OCI-LY3 (cell line): ENCODE measurements at regions not wholly inside any gene's neighbourhood (a gene's known extent, or its start where the extent isn't known, plus 50 kb on each side); places are given as distances from the start of the nearest gene placed in this dataset.

ENCODE experiments used
- EZH2phosphoT487 ChIP-seq: fragments of 200-600 bp; shearing (Covaris generic); IDR thresholded peaks from 2 replicates; pipeline ENCODE4 v1.6.1; 2018; ENCODE audit warnings: antibody characterized with exemption, mixed run types, low read depth
- TF ChIP-seq, protein P1 (sequence below): fragments of 200-600, 300-600 bp; sonication (generic); IDR thresholded peaks from 2 replicates; pipeline ENCODE4 v1.5.1; 2014; ENCODE audit warnings: antibody characterized with exemption, low read length, low read depth

DNA sequence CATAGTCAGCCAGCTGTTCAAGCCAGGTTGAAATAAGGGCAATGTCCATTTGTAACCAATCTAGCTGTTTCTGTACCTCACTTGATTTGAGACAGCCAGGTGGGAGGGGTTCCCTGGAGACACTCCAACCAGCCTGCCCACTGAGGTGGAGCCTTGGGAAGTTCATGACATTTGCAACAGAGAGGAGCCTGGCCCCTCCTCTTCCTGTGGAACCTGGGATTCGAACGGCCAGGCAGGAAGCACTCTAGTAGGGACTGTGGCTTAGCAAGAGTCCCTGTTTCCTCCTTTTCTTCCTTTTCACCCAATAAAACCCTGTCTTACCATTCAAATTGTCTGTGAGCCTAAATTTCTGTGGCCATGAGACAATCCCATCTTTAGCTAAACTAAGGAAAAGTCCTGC is 312.3 kb upstream of the NMUR2 start:
- TF ChIP-seq, protein P1, sequence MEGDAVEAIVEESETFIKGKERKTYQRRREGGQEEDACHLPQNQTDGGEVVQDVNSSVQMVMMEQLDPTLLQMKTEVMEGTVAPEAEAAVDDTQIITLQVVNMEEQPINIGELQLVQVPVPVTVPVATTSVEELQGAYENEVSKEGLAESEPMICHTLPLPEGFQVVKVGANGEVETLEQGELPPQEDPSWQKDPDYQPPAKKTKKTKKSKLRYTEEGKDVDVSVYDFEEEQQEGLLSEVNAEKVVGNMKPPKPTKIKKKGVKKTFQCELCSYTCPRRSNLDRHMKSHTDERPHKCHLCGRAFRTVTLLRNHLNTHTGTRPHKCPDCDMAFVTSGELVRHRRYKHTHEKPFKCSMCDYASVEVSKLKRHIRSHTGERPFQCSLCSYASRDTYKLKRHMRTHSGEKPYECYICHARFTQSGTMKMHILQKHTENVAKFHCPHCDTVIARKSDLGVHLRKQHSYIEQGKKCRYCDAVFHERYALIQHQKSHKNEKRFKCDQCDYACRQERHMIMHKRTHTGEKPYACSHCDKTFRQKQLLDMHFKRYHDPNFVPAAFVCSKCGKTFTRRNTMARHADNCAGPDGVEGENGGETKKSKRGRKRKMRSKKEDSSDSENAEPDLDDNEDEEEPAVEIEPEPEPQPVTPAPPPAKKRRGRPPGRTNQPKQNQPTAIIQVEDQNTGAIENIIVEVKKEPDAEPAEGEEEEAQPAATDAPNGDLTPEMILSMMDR: no peak
- no peak for TF ChIP-seq EZH2phosphoT487
